GM18517 (cell line): ENCODE measurements at regions not wholly inside any gene's neighbourhood (a gene's known extent, or its start where the extent isn't known, plus 50 kb on each side); places are given as distances from the start of the nearest gene placed in this dataset.
"Not testable (repeated sequence)": the region's sequence is repeated elsewhere in the genome, so short reads cannot be mapped to it uniquely, and the experiment has no call there.

Source experiments
- ATAC-seq: cut with Tn5 transposase; IDR thresholded peaks from one replicate; pipeline ENCODE4 v1.9.1; 2021; ENCODE audit warnings: mild to moderate bottlenecking, moderate library complexity; ENCODE audit not compliant: unreplicated experiment

DNA sequence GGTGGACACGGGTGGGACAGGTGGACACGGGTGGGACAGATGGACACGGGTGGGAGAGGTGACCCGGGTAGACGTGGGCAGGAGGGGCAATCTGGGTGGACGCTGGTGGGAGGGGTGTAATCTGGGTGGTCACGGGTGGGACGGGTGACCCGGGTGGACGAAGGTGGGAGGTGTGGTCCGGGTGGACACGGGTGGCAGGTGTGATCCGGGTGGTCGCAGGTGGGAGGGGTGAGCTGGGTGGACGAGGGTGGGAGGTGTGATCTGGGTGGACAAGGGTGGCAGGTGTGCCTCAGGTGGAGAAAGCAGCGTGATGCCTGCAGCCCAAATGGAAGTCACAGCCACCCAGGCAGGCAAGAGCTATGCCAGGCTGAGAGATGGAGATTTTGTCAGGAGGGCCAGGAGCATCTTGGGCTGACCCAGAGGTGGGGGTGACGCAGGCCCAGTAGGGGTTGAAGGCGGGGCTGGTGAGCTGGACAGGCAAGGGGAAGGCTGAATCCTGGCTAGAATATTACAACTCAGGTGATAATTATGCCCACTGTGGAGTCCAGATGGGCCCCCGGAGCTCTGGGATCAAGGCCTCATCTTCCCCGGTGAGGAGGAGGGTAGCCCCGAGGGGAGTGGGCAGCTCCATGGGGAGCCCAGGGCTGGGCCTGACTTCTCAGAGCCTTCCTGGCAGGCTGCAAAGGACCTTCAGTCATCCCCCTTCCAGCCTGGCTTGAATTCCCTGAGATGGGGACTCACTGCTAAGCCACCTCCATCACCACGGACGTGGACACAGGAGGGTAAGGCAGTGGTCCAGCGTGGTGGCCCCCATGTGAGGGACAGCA is 100.0 kb downstream of the ADRA2C start:
- no peak for ATAC-seq

DNA sequence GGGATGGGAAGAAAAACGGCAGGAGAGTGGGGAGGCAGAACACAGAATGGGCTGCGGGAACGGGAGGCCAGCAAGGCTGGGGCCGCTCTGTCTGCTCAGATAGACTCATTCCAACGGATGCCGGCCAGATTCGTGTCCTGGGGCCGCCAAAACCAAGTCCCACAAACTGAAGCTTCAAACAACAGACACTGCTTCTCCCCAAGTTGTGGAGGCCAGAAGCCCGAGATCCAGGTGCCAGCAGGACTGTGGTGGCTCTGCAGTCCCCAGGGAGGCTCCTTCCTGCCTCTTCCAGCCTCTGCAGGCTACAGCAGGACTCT is 100.6 kb downstream of the ADRA2C start:
- no peak for ATAC-seq

DNA sequence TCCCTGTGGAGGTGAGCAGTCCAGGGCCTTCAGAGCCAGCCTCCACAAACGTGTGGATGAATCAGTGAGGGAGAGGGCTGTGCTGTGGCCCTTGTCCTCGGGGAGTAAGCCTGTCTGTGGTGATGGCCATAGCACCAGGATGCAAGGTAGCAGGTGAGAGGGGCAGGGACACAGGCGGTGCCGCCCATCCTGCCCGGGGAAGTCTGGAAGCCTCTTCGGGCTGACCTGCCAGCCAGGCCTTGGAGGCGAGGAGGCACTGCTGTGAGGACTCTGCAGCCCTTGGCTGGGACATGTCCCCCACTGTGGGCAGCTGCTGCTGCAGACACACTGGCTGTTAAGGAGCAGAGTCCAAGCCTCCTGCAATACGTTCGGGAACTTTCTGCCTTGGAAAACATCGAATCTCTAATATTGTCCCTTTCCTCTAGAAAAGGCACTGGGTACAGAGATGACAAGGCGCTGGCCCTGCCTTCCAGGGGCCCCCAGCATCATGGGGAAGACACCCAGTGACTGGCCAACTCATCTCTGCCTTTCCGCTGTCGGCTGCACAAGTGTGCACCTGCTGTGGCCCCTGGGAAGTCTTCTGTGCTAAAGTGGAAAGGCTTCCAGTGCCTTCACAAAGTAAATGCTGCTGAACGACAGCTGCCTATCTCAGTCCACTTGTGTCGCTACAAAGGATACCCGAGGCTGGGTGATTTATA is 101.4 kb downstream of the ADRA2C start:
- ATAC-seq = no peak

DNA sequence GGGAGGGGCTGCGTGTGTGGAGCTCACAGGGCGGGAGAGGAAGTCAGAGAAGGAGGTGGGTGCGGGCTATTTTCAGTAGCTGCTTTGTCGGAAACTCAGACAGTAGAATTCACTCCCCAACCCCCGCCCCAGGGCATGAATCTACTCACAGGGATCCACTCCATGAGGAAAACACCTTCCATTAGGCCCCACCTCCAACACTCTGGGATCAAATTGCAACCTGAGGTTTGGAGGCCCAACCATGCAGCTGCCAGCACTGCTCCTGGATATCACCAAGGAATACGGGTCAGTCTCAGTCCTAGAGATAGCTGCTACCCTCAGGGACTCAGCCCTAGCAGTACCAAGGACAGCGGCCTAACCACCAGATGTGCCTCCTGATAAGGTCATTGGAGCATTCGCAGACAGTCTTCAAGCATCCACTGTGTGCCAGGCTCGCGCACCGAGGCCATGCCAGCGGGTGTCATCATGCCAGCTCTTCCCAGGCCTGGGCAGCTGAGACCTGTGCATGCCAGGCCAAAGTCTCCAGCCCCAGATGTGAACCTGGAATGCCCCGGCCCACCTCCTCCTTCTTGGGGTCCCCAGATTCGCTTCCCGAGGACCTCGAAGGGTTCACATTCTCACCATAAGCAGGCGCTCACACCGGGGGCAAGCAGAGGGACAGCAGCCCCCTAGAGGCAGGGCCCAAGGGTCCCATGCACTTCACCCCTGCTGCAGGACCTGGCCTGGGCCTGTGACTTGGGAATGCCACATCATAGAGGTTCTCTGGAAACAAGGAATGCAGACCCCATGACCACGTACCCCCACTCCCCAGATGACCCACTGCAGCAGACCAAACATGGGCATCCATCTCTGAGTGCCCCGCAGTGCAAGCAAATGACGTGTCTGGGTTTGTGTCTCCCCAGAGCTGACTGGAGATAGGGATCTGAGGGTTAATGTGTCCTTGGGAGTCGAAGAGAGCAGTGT is 102.3 kb downstream of the ADRA2C start:
- no peak for ATAC-seq

DNA sequence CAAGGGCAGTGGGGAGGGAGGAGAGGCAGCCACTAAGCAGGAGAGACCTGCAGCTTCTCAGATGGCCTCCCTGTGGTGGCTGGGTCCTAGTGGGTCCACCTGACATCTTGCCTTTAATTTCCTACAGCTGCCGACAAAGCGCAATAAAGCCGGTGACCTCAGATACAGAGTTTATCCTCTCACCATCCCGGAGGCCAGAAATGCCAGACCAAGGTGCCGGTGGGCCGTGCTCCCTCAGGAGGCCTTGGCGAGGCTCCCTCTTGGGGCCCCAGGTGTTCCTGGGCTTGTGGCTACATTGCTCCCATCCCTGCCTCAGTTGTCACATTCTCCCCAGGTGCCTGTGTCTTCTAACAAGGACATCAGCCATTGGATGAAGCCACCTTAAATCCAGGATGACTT is 103.0 kb downstream of the ADRA2C start:
- ATAC-seq = no peak

DNA sequence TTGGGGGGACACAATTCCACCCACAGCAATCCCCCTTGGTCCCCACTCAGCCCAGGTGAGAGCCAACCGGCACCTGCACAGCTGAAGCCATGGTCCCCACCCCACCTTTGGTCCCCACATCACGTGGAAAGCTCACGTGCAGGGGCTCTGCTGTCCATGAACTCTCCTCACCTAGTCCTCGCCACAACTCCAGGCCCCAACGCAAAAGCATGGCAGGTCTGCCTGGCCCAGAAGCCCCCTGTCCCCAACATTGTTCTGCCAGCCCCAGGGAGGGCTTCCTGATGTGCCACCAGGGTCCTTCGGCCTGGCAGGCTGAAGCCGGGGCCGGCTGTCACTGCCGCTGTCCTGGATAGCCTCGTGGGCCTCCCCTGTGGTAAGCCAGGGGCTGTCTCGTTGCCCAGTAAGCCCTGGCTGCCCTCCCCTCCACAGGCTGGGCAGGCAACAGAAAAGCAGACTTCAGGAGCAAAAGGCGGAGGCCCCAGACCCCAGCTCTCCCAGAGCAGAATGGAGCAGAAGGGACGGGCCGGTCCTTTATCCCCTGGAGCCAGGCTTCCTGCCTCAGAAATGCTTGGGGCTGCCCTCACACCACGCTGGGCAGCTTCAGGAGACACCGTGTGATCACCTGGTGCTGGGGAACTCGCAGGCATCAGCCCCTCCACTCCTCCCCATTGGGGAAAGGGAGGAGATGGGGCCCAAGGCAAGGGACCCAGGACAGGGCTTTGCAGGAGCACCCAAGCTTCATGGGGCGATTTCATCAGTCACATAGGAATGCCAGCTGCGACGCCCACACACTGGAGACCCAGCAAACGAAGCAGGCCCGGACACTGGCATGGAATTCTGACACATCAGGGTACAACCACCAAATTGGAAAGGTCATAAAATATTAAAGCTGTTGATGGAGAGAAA is 103.7 kb downstream of the ADRA2C start:
- no peak for ATAC-seq

DNA sequence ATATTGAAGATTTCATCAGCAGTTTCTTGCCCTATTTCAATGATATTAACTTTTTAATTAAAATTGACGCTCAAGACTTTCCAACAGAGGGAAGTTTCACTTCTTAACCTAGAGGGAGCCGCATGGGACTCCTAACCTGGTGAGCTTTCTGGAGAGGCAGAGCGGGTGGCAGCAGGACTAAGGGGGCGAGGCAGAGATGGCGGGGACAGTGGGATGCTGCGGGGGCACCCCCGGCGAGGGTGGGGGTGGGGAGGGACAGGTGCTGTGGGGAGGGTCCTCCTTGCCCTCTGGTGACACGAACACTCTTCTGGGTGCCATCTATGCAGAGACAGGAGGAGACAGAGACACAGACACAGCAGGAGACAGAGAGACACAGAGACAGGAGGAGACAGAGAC is 104.4 kb downstream of the ADRA2C start:
- no peak for ATAC-seq

DNA sequence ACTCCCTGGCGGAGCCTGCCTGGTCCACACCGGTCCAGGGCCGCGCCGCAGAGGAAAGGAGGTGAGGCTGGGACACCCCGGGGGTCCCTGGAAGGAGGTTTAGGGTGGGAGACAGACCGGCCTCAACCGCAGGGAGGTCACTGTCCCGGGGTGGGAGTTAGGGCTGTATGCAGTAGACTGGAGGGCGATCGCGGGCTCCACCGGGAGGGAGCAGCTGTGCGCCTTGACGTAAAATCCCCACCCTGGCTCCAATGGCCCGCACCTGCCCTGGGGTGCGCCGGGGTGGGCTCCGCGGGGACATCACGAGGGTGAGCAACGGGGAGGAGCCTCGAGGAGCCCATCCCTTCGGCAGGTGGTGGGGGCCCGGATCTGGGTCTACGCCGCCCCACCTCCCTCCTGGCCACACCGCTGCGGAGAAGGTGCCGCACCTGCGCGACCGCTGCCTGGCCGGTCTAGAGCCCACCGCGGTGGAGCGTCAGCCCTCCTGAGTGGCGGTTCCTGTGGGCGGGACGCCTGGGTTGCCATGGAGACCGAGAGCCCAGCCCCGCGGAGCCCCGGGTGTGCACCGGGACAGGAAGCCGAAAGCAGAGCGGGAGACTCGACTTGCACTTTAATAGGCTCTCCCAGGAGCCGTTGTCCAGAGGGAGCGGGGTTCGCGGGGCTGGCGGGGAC is 105.1 kb downstream of the ADRA2C start:
- ATAC-seq = no peak

DNA sequence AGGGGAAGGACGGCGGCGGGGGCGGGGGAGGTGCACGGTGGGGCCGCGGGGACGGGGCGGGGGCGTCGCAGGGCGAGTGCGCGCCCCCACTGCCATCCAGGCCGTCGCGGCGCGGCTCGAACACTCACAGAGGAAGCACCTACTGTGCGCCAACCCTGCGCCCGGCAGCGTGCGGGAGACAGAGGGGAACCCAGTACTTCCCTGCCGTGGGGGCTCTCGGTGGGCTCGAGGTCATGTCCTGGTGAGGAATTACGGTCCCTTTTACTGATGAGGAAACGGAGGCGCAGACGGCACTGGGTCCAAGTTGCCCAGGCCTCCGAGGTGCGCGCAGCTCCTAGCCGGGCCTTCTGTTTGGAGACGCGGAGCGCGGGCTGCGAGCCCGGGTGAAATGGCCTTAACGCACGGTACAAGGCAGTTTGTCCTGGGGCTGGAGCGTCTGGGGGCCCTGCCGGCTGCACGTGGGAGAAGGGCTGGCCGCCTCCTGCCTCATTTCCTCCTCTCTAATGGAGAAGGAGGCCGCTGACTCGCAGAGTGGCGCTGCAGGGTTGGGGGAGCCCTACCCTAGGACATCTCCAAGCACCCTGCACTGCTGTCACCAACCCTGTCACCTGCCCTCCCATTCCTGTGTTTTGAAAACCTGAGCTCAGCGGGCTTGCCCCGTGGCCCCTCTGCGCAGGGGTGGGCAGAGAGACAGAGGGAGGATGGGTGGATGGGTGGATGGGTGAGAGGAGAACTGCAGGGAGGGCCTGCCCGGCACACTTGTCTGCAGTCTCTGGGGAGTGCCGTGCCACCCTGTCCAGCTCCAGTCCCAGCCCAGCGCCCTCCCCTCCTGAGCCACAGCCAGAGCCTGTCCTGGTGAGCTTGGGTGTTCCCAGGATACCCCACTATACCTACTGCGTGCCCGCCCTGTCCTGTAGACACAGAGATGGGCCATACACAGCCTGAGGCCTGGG is 106.0 kb downstream of the ADRA2C start:
- ATAC-seq = no peak

DNA sequence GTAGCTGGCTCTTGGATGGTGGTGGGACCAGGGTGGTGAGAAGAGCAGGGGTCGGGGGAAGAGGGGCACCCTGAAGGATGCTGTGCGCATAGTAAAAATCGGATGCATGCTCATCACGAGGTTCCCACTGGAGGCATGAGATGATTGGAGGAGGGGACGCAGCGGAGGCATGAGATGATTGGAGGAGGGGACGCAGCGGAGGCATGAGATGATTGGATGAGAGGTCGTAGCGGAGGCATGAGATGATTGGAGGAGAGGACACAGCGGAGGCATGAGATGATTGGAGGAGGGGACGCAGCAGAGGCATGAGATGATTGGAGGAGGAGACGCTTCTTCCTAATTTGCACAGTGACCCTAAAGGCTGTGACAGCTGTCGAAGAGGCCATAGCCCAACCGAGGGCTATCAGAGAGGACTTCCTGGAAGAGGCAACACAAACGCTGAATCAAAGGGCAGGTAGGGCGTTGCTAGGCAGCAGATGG is 106.7 kb downstream of the ADRA2C start:
- no peak for ATAC-seq

DNA sequence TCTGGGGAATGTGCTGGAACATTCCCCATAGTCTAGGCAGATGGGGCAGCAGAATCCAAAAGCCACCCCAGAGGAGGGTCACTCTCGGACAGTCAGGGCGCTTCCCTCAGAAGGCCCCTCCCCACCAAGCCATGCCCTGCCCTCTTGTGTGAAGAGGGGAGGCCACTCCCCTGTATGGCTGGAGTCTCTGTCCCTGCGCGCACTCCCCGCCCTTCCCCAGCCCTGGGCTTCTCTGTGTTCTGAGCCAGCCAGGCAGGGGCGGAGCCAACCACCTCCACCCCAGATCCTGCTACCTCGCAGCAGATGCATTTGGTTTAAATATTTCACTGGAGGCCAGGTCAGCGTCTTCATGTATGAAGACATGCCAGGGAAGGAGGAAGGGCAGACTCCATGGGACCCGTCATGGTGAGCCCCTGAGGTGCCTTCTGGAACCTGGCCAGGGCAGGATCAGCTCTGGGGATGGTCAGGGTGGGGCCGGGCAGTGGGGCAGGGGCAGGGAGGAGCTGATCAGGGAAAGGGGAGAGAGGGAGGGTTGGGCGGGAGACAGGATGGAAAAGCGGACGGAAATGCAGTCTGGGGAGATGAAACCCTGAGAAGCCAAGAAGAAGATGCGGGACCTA is 107.3 kb downstream of the ADRA2C start:
- ATAC-seq = no peak

DNA sequence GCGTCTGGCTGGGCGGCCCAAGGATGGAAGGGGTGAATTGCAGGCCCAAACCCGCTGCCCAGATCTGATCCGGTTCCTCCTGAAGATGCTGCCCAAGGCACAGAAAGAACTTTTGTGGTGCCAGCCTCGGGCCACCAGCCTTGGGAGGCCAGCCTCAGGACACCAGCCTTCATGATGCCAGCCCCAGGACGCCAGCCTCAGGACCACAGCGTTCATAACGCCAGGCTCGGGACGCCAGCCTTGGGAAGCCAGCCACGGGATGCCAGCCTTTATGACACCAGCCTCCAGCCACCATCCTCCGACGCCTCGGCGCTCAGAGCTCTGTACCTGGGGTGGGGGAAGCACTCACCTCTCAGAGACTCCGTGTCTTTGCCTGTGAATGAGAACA is 107.8 kb downstream of the ADRA2C start:
- ATAC-seq = no peak

DNA sequence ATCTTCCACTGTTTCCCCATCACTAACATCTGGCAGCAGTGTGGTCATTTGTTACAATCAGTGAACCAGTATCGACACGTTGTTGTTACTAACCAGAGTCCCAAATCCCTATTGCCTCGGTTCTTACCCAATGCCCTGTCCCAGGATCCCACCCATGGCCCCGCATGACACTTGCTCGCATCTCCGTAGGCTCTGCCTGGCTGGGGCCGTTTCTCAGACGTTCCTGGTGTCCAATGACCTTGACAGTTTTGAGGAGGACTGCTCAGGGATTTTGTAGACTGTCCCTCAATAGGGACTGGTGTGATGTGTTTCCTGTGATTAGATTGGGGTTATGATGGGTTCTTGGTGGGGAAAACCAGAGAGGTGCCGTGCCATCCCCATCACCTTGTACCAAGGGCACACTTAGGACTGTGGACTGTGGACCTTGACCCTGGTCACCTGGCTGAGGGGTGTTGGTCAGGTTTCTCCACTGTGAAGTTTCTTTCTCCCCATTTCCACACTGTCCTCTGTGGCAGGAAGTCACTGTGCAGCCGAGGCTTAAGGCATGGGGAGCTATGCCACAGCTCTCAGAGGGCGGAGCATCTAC is 108.4 kb downstream of the ADRA2C start:
- ATAC-seq = no peak

DNA sequence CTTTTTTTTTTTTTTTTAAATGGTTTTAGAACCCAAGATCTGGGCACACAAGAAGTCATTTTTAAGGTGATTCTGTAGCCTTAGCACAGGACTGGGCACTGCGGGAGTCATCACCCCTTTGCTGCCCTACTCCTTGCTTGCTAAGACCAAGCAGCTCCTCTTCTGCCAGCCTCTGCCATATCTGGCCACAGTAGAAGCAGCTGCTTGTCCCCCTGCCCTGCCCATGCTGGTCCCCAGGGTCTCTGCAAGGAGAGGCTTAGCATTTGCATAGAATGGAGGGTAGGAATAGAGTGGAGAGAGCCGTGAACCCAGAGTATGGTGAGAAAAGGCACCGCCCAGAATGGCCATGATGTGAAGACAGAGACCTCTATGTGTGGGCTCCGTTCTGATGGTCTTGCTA is 109.3 kb downstream of the ADRA2C start:
- ATAC-seq = no peak

DNA sequence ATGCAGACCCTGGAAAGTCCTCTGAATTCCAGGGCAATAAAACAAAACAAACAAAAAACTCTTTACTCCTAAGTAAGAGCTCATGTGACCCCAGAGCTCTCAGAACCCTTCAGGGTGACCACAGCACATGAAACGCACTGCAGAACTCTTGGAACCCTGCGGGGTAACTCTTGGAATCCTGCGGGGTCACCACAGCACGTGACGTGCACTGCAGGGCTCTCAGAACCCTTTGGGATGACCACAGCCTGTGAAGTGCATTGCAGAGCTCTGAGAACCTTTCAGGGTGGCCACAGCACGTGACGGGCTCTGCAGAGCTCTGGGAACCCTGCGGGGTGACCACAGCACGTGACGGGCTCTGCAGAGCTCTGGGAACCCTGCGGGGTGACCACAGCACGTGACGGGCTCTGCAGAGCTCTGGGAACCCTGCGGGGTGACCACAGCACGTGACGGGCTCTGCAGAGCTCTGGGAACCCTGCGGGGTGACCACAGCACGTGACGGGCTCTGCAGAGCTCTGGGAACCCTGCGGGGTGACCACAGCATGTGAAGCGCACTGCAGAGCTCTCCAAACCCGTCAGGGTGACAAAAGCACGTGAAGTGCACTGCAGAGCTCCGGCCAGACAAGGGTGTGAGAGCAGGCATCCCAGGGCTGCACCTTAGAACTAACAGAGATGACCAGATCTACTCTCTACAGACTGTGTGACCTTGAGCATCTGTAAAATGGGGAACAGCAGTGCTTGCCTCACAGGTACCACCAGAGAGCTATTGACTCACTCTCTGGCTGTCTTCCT is 110.1 kb downstream of the ADRA2C start:
- not testable (repeated sequence) for ATAC-seq

DNA sequence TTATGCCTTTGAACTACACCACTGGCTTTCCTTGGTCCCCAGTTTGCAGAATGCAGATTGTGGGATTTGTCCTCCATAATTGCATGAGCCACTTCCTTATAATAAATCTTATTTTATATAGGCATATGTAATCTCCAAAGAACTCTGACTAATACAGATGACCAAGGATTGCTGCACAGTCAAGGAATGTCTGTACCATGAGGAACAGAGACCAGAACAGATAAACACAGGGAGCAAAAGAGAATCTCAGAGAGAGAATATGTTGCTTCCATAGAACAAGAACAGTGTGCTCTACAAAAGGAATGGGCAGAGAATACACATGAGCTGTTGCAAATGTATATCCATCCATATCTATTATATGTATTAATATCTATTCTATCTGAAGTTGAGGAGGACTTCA is 111.1 kb downstream of the ADRA2C start:
- no peak for ATAC-seq

DNA sequence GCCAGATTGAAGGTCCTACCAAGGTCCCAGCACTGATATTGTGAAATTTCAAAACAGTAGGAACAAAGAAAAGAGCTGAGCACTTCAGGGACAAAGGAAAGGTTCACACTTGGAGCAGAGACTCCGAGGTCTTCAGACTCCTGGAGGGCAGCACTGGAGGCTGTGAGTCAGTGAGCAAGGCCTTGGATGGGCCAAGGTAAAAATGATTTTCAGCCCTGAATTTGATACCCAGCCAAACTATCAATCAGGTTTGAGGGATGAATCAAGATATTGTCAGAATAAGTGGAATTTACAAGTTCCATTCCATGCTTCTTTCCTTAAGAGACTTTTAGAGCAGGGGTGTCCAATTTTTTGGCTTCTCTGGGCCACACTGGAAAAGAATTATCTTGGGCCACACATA is 111.7 kb downstream of the ADRA2C start:
- ATAC-seq = no peak
